HL-60 (cell line): ENCODE measurements at regions not wholly inside any gene's neighbourhood (a gene's known extent, or its start where the extent isn't known, plus 50 kb on each side); places are given as distances from the start of the nearest gene placed in this dataset.

Experiments used
- POLR2AphosphoS5 ChIP-seq: IDR thresholded peaks from 2 replicates; pipeline ENCODE4 v1.6.1; 2012; ENCODE audit warnings: low read depth
- SPI1 ChIP-seq: IDR thresholded peaks from 2 replicates; pipeline ENCODE4 v1.6.1; 2012; ENCODE audit warnings: low read depth, mild to moderate bottlenecking, borderline replicate concordance
- TF ChIP-seq, protein P1 (sequence below): IDR thresholded peaks from one replicate; pipeline ENCODE4 v1.5.1; 2011; ENCODE audit warnings: low read length, control low read depth, inconsistent platforms; ENCODE audit not compliant: insufficient read depth
- TF ChIP-seq, protein P2 (sequence below): IDR thresholded peaks from 2 replicates; pipeline ENCODE4 v1.6.1; 2012; ENCODE audit warnings: low read depth; ENCODE audit not compliant: insufficient replicate concordance

DNA sequence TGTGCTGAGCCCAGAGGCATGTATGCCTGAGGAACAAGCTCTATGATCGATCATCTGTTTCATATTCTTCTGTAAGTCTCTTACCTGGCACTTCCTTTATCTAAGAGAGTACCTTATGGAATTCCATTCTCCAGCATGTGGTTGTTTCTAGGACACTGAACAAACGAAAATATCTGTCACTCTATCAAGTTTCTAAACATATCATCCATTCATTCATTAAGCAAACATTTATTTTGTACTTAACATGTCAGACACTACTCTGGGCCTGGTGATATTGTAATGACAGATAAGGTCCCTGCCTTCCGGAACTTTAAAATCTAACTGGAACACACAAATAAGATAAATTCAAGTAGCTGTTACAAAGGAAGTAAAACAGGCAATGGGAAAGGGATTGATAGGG, 477.1 kb downstream of the IGSF11 start:
- TF ChIP-seq, protein P1, sequence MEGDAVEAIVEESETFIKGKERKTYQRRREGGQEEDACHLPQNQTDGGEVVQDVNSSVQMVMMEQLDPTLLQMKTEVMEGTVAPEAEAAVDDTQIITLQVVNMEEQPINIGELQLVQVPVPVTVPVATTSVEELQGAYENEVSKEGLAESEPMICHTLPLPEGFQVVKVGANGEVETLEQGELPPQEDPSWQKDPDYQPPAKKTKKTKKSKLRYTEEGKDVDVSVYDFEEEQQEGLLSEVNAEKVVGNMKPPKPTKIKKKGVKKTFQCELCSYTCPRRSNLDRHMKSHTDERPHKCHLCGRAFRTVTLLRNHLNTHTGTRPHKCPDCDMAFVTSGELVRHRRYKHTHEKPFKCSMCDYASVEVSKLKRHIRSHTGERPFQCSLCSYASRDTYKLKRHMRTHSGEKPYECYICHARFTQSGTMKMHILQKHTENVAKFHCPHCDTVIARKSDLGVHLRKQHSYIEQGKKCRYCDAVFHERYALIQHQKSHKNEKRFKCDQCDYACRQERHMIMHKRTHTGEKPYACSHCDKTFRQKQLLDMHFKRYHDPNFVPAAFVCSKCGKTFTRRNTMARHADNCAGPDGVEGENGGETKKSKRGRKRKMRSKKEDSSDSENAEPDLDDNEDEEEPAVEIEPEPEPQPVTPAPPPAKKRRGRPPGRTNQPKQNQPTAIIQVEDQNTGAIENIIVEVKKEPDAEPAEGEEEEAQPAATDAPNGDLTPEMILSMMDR, result no peak
- TF ChIP-seq POLR2AphosphoS5 (no peak), SPI1 (no peak)
- TF ChIP-seq, protein P2, sequence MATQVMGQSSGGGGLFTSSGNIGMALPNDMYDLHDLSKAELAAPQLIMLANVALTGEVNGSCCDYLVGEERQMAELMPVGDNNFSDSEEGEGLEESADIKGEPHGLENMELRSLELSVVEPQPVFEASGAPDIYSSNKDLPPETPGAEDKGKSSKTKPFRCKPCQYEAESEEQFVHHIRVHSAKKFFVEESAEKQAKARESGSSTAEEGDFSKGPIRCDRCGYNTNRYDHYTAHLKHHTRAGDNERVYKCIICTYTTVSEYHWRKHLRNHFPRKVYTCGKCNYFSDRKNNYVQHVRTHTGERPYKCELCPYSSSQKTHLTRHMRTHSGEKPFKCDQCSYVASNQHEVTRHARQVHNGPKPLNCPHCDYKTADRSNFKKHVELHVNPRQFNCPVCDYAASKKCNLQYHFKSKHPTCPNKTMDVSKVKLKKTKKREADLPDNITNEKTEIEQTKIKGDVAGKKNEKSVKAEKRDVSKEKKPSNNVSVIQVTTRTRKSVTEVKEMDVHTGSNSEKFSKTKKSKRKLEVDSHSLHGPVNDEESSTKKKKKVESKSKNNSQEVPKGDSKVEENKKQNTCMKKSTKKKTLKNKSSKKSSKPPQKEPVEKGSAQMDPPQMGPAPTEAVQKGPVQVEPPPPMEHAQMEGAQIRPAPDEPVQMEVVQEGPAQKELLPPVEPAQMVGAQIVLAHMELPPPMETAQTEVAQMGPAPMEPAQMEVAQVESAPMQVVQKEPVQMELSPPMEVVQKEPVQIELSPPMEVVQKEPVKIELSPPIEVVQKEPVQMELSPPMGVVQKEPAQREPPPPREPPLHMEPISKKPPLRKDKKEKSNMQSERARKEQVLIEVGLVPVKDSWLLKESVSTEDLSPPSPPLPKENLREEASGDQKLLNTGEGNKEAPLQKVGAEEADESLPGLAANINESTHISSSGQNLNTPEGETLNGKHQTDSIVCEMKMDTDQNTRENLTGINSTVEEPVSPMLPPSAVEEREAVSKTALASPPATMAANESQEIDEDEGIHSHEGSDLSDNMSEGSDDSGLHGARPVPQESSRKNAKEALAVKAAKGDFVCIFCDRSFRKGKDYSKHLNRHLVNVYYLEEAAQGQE, result no peak
